ENCODE measurements at regions not wholly inside any gene's neighbourhood (a gene's known extent, or its start where the extent isn't known, plus 50 kb on each side); places are given as distances from the start of the nearest gene placed in this dataset.

- Histone ChIP-seq H3K36me3 (ENCODE audit: control insufficient read depth in 2 of 2, extremely low read depth in 1 of 2, insufficient read depth in 2 of 2, low read length in 2 of 2) (no peaks in the 10 kb centered on the region), H3K27me3 (ENCODE audit: control insufficient read depth, extremely low read depth, insufficient read depth, low read length) (no peaks in the 10 kb centered on the region), H3K4me2 (ENCODE audit: control insufficient read depth, extremely low read depth, insufficient read depth, low read depth, low read length) (no peak overlapping the region), H3K79me2 (ENCODE audit: control insufficient read depth, insufficient read depth, low read length) (no peaks in the 10 kb centered on the region), H3K27ac (ENCODE audit: control insufficient read depth, insufficient read depth, low read length) (no peak overlapping the region), H4K20me1 (ENCODE audit: control insufficient read depth, extremely low read depth, insufficient read depth, low read length) (no peaks in the 10 kb centered on the region), H3K4me1 (ENCODE audit: control insufficient read depth, extremely low read depth, insufficient read depth, low read length) (no peaks in the 10 kb centered on the region), H3K9me3 (ENCODE audit: control insufficient read depth, low read depth, low read length) (no peaks in the 10 kb centered on the region), H3K9me1 (ENCODE audit: control insufficient read depth, extremely low read depth, insufficient read depth, low read length) (no peaks in the 10 kb centered on the region), H3K9ac (ENCODE audit: control insufficient read depth, extremely low read depth, insufficient read depth, low read length) (no peak overlapping the region), H2AFZ (ENCODE audit: control insufficient read depth, low read length) (no peak overlapping the region), H3K4me3 (ENCODE audit: control insufficient read depth in 2 of 3, extremely low read depth in 1 of 3, insufficient read depth in 2 of 3, low read depth in 1 of 3, low read length in 3 of 3) (no peak overlapping the region)
- dilution Hi-C loops (cut with MboI; ENCODE audit: extremely low pct_ligation_motif_present, low sequenced_read_pairs) = no loop called here
- no peak for TF ChIP-seq CTCF (optimal IDR thresholded peaks at IDR 0.05 in 1 of 3, IDR thresholded peaks at IDR 0.05 in 1 of 3, conservative IDR thresholded peaks at IDR 0.05 in 1 of 3; ENCODE audit: extremely low read depth in 1 of 3, insufficient read depth in 2 of 3, low read length in 3 of 3)
- no peak for TF ChIP-seq EZH2 (IDR thresholded peaks at IDR 0.05; ENCODE audit: low read length)
- no peak for FAIRE-seq
- DNase-seq (ENCODE audit: low read depth, low spot score) = no peak
These were observed 79.9 kb downstream of the DMRTA2 start for GRCh38 chr1:50343323-50343722.

- Histone ChIP-seq H3K4me2 (ENCODE audit: control insufficient read depth, extremely low read depth, insufficient read depth, low read depth, low read length) (no peak overlapping the region), H2AFZ (ENCODE audit: control insufficient read depth, low read length) (no peak overlapping the region), H3K4me3 (ENCODE audit: control insufficient read depth in 2 of 3, extremely low read depth in 1 of 3, insufficient read depth in 2 of 3, low read depth in 1 of 3, low read length in 3 of 3) (no peak overlapping the region), H3K4me1 (ENCODE audit: control insufficient read depth, extremely low read depth, insufficient read depth, low read length) (no peaks in the 10 kb centered on the region), H4K20me1 (ENCODE audit: control insufficient read depth, extremely low read depth, insufficient read depth, low read length) (no peaks in the 10 kb centered on the region), H3K27me3 (ENCODE audit: control insufficient read depth, extremely low read depth, insufficient read depth, low read length) (no peaks in the 10 kb centered on the region), H3K9me3 (ENCODE audit: control insufficient read depth, low read depth, low read length) (no peaks in the 10 kb centered on the region), H3K36me3 (ENCODE audit: control insufficient read depth in 2 of 2, extremely low read depth in 1 of 2, insufficient read depth in 2 of 2, low read length in 2 of 2) (no peaks in the 10 kb centered on the region), H3K79me2 (ENCODE audit: control insufficient read depth, insufficient read depth, low read length) (no peaks in the 10 kb centered on the region), H3K27ac (ENCODE audit: control insufficient read depth, insufficient read depth, low read length) (no peak overlapping the region), H3K9ac (ENCODE audit: control insufficient read depth, extremely low read depth, insufficient read depth, low read length) (no peak overlapping the region), H3K9me1 (ENCODE audit: control insufficient read depth, extremely low read depth, insufficient read depth, low read length) (no peaks in the 10 kb centered on the region)
- DNase-seq (ENCODE audit: low read depth, low spot score) (no peak), FAIRE-seq (no peak)
- dilution Hi-C loops (cut with MboI; ENCODE audit: extremely low pct_ligation_motif_present, low sequenced_read_pairs) = no loop called here
- no peak for TF ChIP-seq EZH2 (IDR thresholded peaks at IDR 0.05; ENCODE audit: low read length)
- TF ChIP-seq CTCF (optimal IDR thresholded peaks at IDR 0.05 in 1 of 3, IDR thresholded peaks at IDR 0.05 in 1 of 3, conservative IDR thresholded peaks at IDR 0.05 in 1 of 3; ENCODE audit: extremely low read depth in 1 of 3, insufficient read depth in 2 of 3, low read length in 3 of 3) = no peak
These were observed 80.7 kb downstream of the DMRTA2 start for GRCh38 chr1:50342525-50342924.

All from keratinocyte (primary cell).